ENCODE measurements at regions not wholly inside any gene's neighbourhood (a gene's known extent, or its start where the extent isn't known, plus 50 kb on each side); places are given as distances from the start of the nearest gene placed in this dataset.
"Not testable (repeated sequence)": the region's sequence is repeated elsewhere in the genome, so short reads cannot be mapped to it uniquely, and the experiment has no call there.

DNA sequence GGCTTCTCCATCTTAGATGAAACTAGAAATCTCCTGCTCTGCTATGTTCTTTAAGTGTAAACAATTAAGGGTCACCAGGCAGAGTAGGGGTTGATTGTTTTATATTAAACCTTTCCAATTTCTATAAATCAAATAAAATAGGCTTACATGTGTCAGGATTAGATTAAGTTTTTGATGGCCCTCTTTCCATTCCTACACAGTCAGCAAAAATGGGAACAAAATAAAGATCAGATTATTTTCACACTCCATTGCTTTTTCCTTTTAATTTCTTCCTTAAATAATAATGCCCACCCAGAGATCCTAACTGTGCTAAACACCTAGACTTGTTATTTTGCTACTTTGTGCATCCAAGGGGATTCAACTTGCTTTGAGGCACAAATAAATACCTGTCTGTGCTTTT is 381.4 kb upstream of the MAGEB16 start:
- TF ChIP-seq, protein P1, sequence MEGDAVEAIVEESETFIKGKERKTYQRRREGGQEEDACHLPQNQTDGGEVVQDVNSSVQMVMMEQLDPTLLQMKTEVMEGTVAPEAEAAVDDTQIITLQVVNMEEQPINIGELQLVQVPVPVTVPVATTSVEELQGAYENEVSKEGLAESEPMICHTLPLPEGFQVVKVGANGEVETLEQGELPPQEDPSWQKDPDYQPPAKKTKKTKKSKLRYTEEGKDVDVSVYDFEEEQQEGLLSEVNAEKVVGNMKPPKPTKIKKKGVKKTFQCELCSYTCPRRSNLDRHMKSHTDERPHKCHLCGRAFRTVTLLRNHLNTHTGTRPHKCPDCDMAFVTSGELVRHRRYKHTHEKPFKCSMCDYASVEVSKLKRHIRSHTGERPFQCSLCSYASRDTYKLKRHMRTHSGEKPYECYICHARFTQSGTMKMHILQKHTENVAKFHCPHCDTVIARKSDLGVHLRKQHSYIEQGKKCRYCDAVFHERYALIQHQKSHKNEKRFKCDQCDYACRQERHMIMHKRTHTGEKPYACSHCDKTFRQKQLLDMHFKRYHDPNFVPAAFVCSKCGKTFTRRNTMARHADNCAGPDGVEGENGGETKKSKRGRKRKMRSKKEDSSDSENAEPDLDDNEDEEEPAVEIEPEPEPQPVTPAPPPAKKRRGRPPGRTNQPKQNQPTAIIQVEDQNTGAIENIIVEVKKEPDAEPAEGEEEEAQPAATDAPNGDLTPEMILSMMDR (IDR thresholded peaks at IDR 0.05; ENCODE audit: insufficient read depth, low read length, poor library complexity, severe bottlenecking), result no peak
- Histone ChIP-seq H3K36me3 (ENCODE audit: control insufficient read depth, insufficient read depth, low read length) (no peaks in the 10 kb centered on the region), H3K4me3 (replicated peaks; ENCODE audit: low read depth, low read length) (no peak overlapping the region), H3K27me3 (replicated peaks; ENCODE audit: control insufficient read depth, insufficient read depth, low read length) (no peaks in the 10 kb centered on the region)
- DNase-seq (ENCODE audit: extremely low read depth, insufficient read length), result no peak

DNA sequence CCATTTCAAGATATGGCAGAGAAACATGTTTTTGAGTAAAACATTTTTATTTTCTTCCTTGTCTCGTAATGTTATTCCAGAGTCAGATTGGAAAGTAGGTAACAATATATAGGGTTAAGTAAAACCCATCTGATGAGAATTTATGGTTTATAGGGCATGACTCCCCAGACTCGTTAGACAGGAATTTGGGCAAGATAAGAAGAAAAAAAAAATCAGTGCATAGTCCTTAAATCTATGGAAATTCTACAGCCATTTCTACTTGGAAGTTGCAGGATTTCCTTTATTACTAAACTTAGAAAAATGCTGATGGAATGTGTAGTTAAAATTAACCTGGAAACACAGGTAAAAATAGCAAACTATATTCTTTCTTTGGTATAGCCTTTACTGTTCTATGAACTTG is 366.1 kb upstream of the MAGEB16 start:
- Histone ChIP-seq H3K36me3 (ENCODE audit: control insufficient read depth, insufficient read depth, low read length) (no peaks in the 10 kb centered on the region), H3K27me3 (replicated peaks; ENCODE audit: control insufficient read depth, insufficient read depth, low read length) (no peaks in the 10 kb centered on the region), H3K4me3 (replicated peaks; ENCODE audit: low read depth, low read length) (no peak overlapping the region)
- DNase-seq (ENCODE audit: extremely low read depth, insufficient read length), result no peak
- TF ChIP-seq, protein P1 (IDR thresholded peaks at IDR 0.05; ENCODE audit: insufficient read depth, low read length, poor library complexity, severe bottlenecking), result no peak

- DNase-seq (ENCODE audit: extremely low read depth, insufficient read length), result no peak
- Histone ChIP-seq H3K36me3 (ENCODE audit: control insufficient read depth, insufficient read depth, low read length) (no peaks in the 10 kb centered on the region), H3K27me3 (replicated peaks; ENCODE audit: control insufficient read depth, insufficient read depth, low read length) (no peaks in the 10 kb centered on the region), H3K4me3 (replicated peaks; ENCODE audit: low read depth, low read length) (no peak overlapping the region)
- TF ChIP-seq, protein P1 (IDR thresholded peaks at IDR 0.05; ENCODE audit: insufficient read depth, low read length, poor library complexity, severe bottlenecking), result no peak
Observed at GRCh38 chrX:35439034-35439660, 359.0 kb upstream of the MAGEB16 start.

GRCh38 chrX:35439692-35440091 is 358.4 kb upstream of the MAGEB16 start:
- DNase-seq (ENCODE audit: extremely low read depth, insufficient read length), result no peak
- Histone ChIP-seq H3K4me3 (replicated peaks; ENCODE audit: low read depth, low read length) (no peak overlapping the region), H3K27me3 (replicated peaks; ENCODE audit: control insufficient read depth, insufficient read depth, low read length) (no peaks in the 10 kb centered on the region), H3K36me3 (ENCODE audit: control insufficient read depth, insufficient read depth, low read length) (no peaks in the 10 kb centered on the region)
- TF ChIP-seq, protein P1 (IDR thresholded peaks at IDR 0.05; ENCODE audit: insufficient read depth, low read length, poor library complexity, severe bottlenecking), result no peak

GRCh38 chrX:35442421-35442820 is 355.7 kb upstream of the MAGEB16 start:
- H3K36me3 ChIP-seq (ENCODE audit: control insufficient read depth, insufficient read depth, low read length), result no peaks in the 10 kb centered on the region
- TF ChIP-seq, protein P1 (IDR thresholded peaks at IDR 0.05; ENCODE audit: insufficient read depth, low read length, poor library complexity, severe bottlenecking), result no peak
- no peak overlapping the region for H3K4me3 ChIP-seq (replicated peaks; ENCODE audit: low read depth, low read length)
- no peak for DNase-seq (ENCODE audit: extremely low read depth, insufficient read length)
- H3K27me3 ChIP-seq (replicated peaks; ENCODE audit: control insufficient read depth, insufficient read depth, low read length), result no peaks in the 10 kb centered on the region

DNA sequence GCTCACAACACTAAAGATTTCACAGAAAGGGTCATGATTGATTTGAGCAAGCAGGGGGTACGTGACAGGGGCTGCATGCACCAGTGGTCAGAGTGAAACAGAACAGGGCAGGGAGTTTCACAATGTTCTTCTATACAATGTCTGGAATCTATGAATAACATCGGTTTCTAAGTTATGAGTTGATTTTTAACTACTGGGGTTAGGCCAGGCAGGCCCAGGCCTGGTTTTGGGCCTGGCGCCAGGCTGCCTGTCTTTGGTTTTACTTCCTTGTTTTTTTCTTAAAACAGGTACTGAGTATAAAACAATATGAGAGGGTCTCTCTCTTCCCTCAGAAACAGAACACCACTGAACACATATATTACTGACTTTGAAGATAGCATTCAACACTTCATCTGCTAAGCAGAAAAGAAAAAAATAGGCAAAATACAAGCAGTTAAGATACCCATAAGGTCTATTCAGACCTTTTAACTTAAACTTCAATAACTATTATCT is 355.0 kb upstream of the MAGEB16 start:
- H3K27me3 ChIP-seq (replicated peaks; ENCODE audit: control insufficient read depth, insufficient read depth, low read length); H3K36me3 ChIP-seq (ENCODE audit: control insufficient read depth, insufficient read depth, low read length); H3K4me3 ChIP-seq (replicated peaks; ENCODE audit: low read depth, low read length): not testable (repeated sequence)
- peak; percentile 6 for DNase-seq (ENCODE audit: extremely low read depth, insufficient read length)

Data from GM06990 (cell line).